Transverse colon (tissue), 4 donors: ENCODE measurements at regions not wholly inside any gene's neighbourhood (a gene's known extent, or its start where the extent isn't known, plus 50 kb on each side); places are given as distances from the start of the nearest gene placed in this dataset.

Source experiments
- DNase-seq: peaks from one replicate; pipeline ENCODE4 v3.0.0-alpha.2; 2019
- H3K27ac ChIP-seq, 4 donors: fragments of 200-600 bp; sonication (generic); 2 replicates each; pipeline ENCODE4 v1.5.1; 2016 to 2018; ENCODE audit warnings: inconsistent platforms in 4 of 4
- H3K27me3 ChIP-seq: fragments of 200-600 bp; sonication (generic); 2 replicates; pipeline ENCODE4 v1.5.1; 2017; ENCODE audit warnings: inconsistent platforms
- H3K36me3 ChIP-seq, 4 donors: fragments of 200-600 bp; sonication (generic); 2 replicates each; pipeline ENCODE4 v1.5.1; 2017 to 2019; ENCODE audit warnings: inconsistent platforms in 4 of 4
- H3K4me1 ChIP-seq, 4 donors: fragments of 200-600 bp; sonication (generic); 2 replicates each; pipeline ENCODE4 v1.5.1; 2017 to 2020; ENCODE audit warnings: inconsistent platforms in 4 of 4
- H3K4me3 ChIP-seq, 4 donors: fragments of 200-600 bp; sonication (generic); 1 replicate in 1 of 4; 2 replicates in 3 of 4; pipeline versions ENCODE4 v1.5.1 to v1.6.1; 2017 to 2019; ENCODE audit warnings: inconsistent platforms in 4 of 4
- H3K9me3 ChIP-seq, 2 donors: fragments of 200-600 bp; sonication (generic); 2 replicates each; pipeline ENCODE4 v1.5.1; 2017 to 2019; ENCODE audit warnings: inconsistent platforms in 2 of 2
- CTCF ChIP-seq, 5 experiments: fragments of 200-600 bp in 3 of 5; fragments of 450-650 bp in 2 of 5; sonication (generic) in 3 of 5; IDR thresholded peaks; 1 replicate in 2 of 5; 2 replicates in 3 of 5; pipeline ENCODE4 v1.5.1; 2016 to 2017; ENCODE audit warnings: antibody characterized with exemption in 5 of 5, inconsistent platforms in 3 of 5, mild to moderate bottlenecking in 2 of 5, moderate library complexity in 1 of 5
- EP300 ChIP-seq: sonication (generic); formaldehyde crosslinking; IDR thresholded peaks from one replicate; pipeline ENCODE4 v1.6.1; 2017; ENCODE audit warnings: antibody characterized with exemption, low read depth
- POLR2A ChIP-seq: fragments of 450-650 bp; IDR thresholded peaks from one replicate; pipeline ENCODE4 v1.6.1; 2016; ENCODE audit warnings: antibody characterized with exemption, mild to moderate bottlenecking, moderate library complexity
- POLR2AphosphoS5 ChIP-seq, 3 donors: sonication (generic); formaldehyde crosslinking; IDR thresholded peaks; one replicate each; pipeline ENCODE4 v1.6.1; 2016; ENCODE audit warnings: antibody characterized with exemption in 3 of 3
- WGBS, 2 donors: methylation state at CpG; one replicate each; pipeline ENCODE4 v1.1.5; 2018; ENCODE audit warnings: low coverage in 1 of 2; 5-methylcytosine and 5-hydroxymethylcytosine counted together
- in situ Hi-C, 4 donors: fragments of 200-750 bp; cut with MboI; loops; one replicate each; pipeline versions ENCODE4 v1.15.0 to v1.15.1; 2017; ENCODE audit warnings: low sequenced_read_pairs in 3 of 4, low pct_ligation_motif_present in 1 of 4, low pct_unique_long_range_greater_than_20kb in 1 of 4
- intact Hi-C: fragments of 100-400 bp; cut with DNase I; formaldehyde crosslinking; loops from one replicate; pipeline ENCODE4 v1.15.1; 2023; ENCODE audit warnings: low total_unique reads

GRCh38 chr4:35695003-35695402 lies 549.3 kb downstream of the ARAP2 start:
- TF ChIP-seq CTCF (IDR thresholded peaks at IDR 0.05) (no peak), EP300 (no peak), POLR2AphosphoS5 (IDR thresholded peaks at IDR 0.05) (no peak), POLR2A (no peak)
- no peak for DNase-seq
- Histone ChIP-seq H3K36me3 (no peaks in the 10 kb centered on the region), H3K27me3 (no peaks in the 10 kb centered on the region), H3K4me1 (no peaks in the 10 kb centered on the region), H3K4me3 (no peak overlapping the region), H3K27ac (no peak overlapping the region), H3K9me3 (no peaks in the 10 kb centered on the region)
- intact Hi-C loops: no loop called here
- in situ Hi-C loops: no loop called here
- 74 to 80% methylated on average over 3 of the region's 3 CpGs for WGBS, 2 donors

DNA sequence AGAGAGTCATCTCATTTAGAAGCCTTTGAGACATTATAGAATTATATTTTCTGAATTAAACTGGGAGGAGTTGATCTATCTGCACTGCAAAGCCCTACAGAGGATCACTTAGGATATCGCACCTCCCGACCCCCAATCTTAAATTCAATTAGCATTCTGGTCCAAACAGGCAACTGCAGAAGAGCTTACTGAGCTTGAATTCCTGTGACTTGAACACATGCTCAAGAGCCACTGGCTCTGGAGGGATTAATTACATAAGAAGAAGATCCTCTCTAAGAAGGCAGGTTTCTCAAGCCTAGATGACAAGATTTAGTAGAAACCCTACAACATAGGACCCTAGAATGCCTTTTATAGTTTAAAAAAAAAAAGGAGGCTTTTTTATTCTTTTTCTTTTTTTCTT lies 548.9 kb downstream of the ARAP2 start:
- Histone ChIP-seq H3K4me3 (no peak overlapping the region), H3K27me3 (no peaks in the 10 kb centered on the region), H3K4me1 (no peaks in the 10 kb centered on the region), H3K9me3 (no peaks in the 10 kb centered on the region), H3K27ac (no peak overlapping the region), H3K36me3 (no peaks in the 10 kb centered on the region)
- in situ Hi-C loops: no loop called here
- DNase-seq: no peak
- TF ChIP-seq POLR2A: no peak
- no peak for TF ChIP-seq CTCF (IDR thresholded peaks at IDR 0.05)
- TF ChIP-seq EP300: no peak
- no peak for TF ChIP-seq POLR2AphosphoS5 (IDR thresholded peaks at IDR 0.05)
- intact Hi-C loops: no loop called here
- 71 to 85% methylated on average over 2 of the region's 2 CpGs for WGBS, 2 donors

DNA sequence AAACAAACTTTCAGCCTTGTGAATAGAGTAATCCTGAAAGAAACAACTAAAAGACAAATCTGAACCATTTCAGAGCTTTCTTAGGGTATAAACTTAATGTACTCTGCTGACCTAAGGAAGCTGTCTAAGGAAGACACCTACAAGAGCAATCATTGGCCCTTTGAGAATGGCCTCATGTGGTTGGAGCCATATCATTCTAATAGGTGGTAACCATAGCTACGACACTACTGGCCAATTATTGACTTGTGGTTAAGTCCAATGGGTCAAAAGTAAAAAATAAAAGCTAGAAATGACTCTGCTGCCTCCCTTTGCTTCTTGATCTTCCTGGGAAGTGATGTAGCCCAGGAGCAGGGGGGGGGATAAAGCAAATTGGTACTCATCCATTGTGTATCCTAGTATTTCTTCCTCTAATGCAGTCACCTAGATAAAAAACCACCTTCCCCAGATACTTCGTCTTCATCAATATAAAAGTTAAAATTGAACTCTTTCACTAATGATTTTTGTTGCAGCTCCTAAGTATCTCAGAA lies 547.0 kb downstream of the ARAP2 start:
- no peak for DNase-seq
- no peaks in the 10 kb centered on the region for H3K9me3 ChIP-seq
- intact Hi-C loops: no loop called here
- in situ Hi-C loops: no loop called here
- no peak for TF ChIP-seq CTCF (IDR thresholded peaks at IDR 0.05)
- TF ChIP-seq POLR2AphosphoS5 (IDR thresholded peaks at IDR 0.05): no peak
- no peak for TF ChIP-seq EP300
- no peak for TF ChIP-seq POLR2A
- H3K27me3 ChIP-seq: no peaks in the 10 kb centered on the region
- H3K4me3 ChIP-seq: no peak overlapping the region
- no peaks in the 10 kb centered on the region for H3K4me1 ChIP-seq
- WGBS, 2 donors: 64 to 76% methylated on average over 1 to 2 of the region's 2 CpGs
- H3K36me3 ChIP-seq: no peaks in the 10 kb centered on the region
- no peak overlapping the region for H3K27ac ChIP-seq

DNA sequence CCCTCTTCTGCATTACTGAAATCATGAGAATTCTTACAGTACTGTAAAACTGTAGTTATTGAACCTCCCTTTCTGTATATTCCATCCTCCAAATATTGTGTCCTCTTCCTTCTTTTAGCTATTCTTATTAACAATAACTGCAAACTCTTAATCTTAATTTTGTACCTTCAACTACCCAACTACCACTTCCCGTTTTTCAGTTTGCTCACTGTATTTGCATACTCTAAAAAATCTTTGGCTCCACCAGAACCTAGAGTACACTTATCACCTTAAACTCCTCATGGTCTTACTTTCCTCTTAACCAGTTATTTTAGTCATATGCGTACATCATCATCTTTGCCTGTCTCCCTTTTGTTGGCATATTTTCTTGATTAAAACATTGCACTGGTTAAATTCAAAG lies 543.7 kb downstream of the ARAP2 start:
- no peaks in the 10 kb centered on the region for H3K36me3 ChIP-seq
- intact Hi-C loops (no loop called here), in situ Hi-C loops (no loop called here)
- no peaks in the 10 kb centered on the region for H3K27me3 ChIP-seq
- no peaks in the 10 kb centered on the region for H3K4me1 ChIP-seq
- no peak for DNase-seq
- H3K27ac ChIP-seq: no peak overlapping the region
- WGBS, 2 donors: 81 to 87% methylated on average over 2 of the region's 2 CpGs
- no peaks in the 10 kb centered on the region for H3K9me3 ChIP-seq
- H3K4me3 ChIP-seq: no peak overlapping the region
- no peak for TF ChIP-seq EP300
- no peak for TF ChIP-seq CTCF (IDR thresholded peaks at IDR 0.05)
- TF ChIP-seq POLR2AphosphoS5 (IDR thresholded peaks at IDR 0.05): no peak
- no peak for TF ChIP-seq POLR2A
